Hepatocyte (in vitro differentiated cells): ENCODE measurements at regions not wholly inside any gene's neighbourhood (a gene's known extent, or its start where the extent isn't known, plus 50 kb on each side); places are given as distances from the start of the nearest gene placed in this dataset.

ENCODE experiments used
- DNase-seq: peaks from one replicate; pipeline ENCODE4 v3.0.0-alpha.2; 2016; ENCODE audit warnings: low spot score
- H2AFZ ChIP-seq: fragments of 200-600 bp; sonication (generic); 2 replicates; pipeline ENCODE4 v1.6.0; 2016; ENCODE audit warnings: antibody characterized with exemption, mild to moderate bottlenecking
- H3K27ac ChIP-seq: fragments of 200-600 bp; sonication (generic); 2 replicates; pipeline ENCODE4 v1.5.1; 2016; ENCODE audit warnings: mild to moderate bottlenecking
- H3K27me3 ChIP-seq: fragments of 200-600 bp; sonication (generic); 2 replicates; pipeline ENCODE4 v1.6.1; 2016
- H3K36me3 ChIP-seq: fragments of 200-600 bp; sonication (generic); replicated peaks from 2 replicates; pipeline ENCODE4 v1.5.1; 2016; ENCODE audit warnings: low read depth; ENCODE audit not compliant: insufficient read depth
- H3K4me1 ChIP-seq: fragments of 200-600 bp; sonication (generic); 2 replicates; pipeline ENCODE4 v1.5.1; 2016; ENCODE audit warnings: mild to moderate bottlenecking, moderate library complexity; ENCODE audit not compliant: insufficient read depth
- H3K4me2 ChIP-seq: fragments of 200-600 bp; sonication (generic); 2 replicates; pipeline ENCODE4 v1.6.0; 2016
- H3K4me3 ChIP-seq: fragments of 200-600 bp; sonication (generic); 2 replicates; pipeline ENCODE4 v1.5.1; 2016; ENCODE audit warnings: mild to moderate bottlenecking
- H3K79me2 ChIP-seq: fragments of 200-600 bp; sonication (generic); 2 replicates; pipeline ENCODE4 v1.6.0; 2017; ENCODE audit warnings: mild to moderate bottlenecking
- H3K9me2 ChIP-seq: fragments of 200-600 bp; sonication (generic); replicated peaks from 2 replicates; pipeline ENCODE4 v1.6.0; 2017; ENCODE audit warnings: mild to moderate bottlenecking; ENCODE audit not compliant: insufficient read depth
- H3K9me3 ChIP-seq: fragments of 200-600 bp; sonication (generic); 2 replicates; pipeline ENCODE4 v1.5.1; 2016; ENCODE audit warnings: low read depth, mild to moderate bottlenecking
- H4K20me1 ChIP-seq: fragments of 200-600 bp; sonication (generic); 2 replicates; pipeline ENCODE4 v1.6.0; 2016; ENCODE audit warnings: mild to moderate bottlenecking; ENCODE audit not compliant: insufficient read depth, poor library complexity, severe bottlenecking
- EZH2 ChIP-seq: fragments of 200-600 bp; sonication (generic); IDR thresholded peaks from 2 replicates; pipeline ENCODE4 v1.6.1; 2016; ENCODE audit warnings: antibody characterized with exemption, mild to moderate bottlenecking, borderline replicate concordance
- EZH2phosphoT487 ChIP-seq: fragments of 200-600 bp; sonication (generic); IDR thresholded peaks from one replicate; pipeline ENCODE4 v1.6.1; 2018; ENCODE audit warnings: antibody characterized with exemption, mild to moderate bottlenecking, low read depth, moderate library complexity; ENCODE audit not compliant: unreplicated experiment, severe bottlenecking
- WGBS: methylation state at CpG from one replicate; pipeline ENCODE4 v1.1.6; 2016; ENCODE audit warnings: low lambda C conversion rate; ENCODE audit errors: missing lambda C conversion rate; 5-methylcytosine and 5-hydroxymethylcytosine counted together
- TF ChIP-seq, protein P1 (sequence below): fragments of 200-600 bp; sonication (generic); IDR thresholded peaks from 2 replicates; pipeline ENCODE4 v1.5.1; 2016; ENCODE audit warnings: antibody characterized with exemption, mild to moderate bottlenecking; ENCODE audit not compliant: poor library complexity

DNA sequence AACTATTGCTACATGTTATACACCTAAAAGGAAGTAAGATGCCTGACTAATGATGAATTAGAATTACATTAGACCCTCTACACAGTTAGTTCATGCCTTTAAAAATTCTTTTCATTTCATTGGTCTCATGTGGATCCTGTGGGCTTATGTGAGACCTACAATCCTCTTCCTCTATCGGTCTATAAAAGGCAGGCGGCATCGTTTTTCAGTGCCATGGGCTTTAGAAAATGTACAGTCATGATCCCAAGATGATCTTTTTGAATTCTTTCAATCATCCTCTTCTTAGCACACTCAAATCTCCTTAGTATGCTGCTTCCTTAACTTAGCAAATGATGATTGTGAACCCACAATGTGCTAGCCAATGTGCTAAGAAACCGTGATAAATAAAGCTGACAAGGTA is 193.9 kb downstream of the ZNF608 start:
- DNase-seq, result no peak

DNA sequence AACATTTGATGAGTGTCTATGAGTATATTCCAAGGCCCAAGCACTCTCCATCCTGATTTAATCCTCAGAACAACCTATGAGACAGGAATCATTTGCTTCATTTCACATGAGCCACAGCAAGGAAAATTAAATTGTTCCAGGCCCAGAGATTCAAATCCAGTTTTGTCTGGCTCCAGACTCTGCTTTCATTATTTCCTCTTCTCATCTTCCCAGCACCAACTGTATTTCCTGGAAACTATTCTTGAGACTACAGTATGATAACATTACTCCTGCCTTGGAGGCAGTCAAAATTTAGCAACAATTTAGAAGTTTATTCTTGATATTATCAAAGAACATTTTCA is 194.5 kb downstream of the ZNF608 start:
- no peak overlapping the region for H2AFZ ChIP-seq
- H3K9me3 ChIP-seq, result no peaks in the 10 kb centered on the region

More for the DNA sequence above, 193.9 kb downstream of the ZNF608 start:
- Histone ChIP-seq H3K4me2 (no peak overlapping the region), H3K9me2 (no peaks in the 10 kb centered on the region), H3K27me3 (no peaks in the 10 kb centered on the region), H4K20me1 (no peaks in the 10 kb centered on the region), H3K9me3 (no peaks in the 10 kb centered on the region), H2AFZ (no peak overlapping the region), H3K27ac (no peak overlapping the region), H3K79me2 (no peaks in the 10 kb centered on the region), H3K4me1 (peaks cover 5% of the 10 kb centered on the region), H3K4me3 (no peak overlapping the region), H3K36me3 (no peaks in the 10 kb centered on the region)
- WGBS, result 68% methylated on average over 4 of the region's 4 CpGs
- TF ChIP-seq, protein P1, sequence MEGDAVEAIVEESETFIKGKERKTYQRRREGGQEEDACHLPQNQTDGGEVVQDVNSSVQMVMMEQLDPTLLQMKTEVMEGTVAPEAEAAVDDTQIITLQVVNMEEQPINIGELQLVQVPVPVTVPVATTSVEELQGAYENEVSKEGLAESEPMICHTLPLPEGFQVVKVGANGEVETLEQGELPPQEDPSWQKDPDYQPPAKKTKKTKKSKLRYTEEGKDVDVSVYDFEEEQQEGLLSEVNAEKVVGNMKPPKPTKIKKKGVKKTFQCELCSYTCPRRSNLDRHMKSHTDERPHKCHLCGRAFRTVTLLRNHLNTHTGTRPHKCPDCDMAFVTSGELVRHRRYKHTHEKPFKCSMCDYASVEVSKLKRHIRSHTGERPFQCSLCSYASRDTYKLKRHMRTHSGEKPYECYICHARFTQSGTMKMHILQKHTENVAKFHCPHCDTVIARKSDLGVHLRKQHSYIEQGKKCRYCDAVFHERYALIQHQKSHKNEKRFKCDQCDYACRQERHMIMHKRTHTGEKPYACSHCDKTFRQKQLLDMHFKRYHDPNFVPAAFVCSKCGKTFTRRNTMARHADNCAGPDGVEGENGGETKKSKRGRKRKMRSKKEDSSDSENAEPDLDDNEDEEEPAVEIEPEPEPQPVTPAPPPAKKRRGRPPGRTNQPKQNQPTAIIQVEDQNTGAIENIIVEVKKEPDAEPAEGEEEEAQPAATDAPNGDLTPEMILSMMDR, result no peak
- TF ChIP-seq EZH2phosphoT487 (no peak), EZH2 (no peak)

DNA sequence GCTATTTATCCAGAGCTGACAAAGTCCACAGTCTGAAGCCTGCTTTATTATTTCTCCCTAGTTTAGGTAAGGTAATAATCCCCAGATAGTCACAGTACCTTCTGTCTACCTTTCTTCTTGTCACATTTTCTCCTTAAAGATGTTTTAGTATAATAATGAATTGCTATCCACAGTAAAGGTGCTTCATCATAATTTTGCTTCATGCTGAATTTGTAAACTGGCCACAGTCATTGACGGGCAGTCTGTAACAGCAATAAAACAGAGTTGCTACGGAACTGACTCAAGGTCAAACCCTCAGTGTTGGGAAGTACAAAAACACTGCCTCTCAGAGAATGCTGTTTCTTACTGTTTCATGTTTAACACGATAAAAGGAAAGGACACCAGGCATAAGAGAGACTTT is 195.7 kb downstream of the ZNF608 start:
- Histone ChIP-seq H2AFZ (no peak overlapping the region), H3K9me3 (no peaks in the 10 kb centered on the region), H3K4me3 (no peak overlapping the region), H3K27me3 (no peaks in the 10 kb centered on the region), H4K20me1 (no peaks in the 10 kb centered on the region), H3K27ac (peak overlapping the region; percentile 25), H3K36me3 (no peaks in the 10 kb centered on the region), H3K79me2 (no peaks in the 10 kb centered on the region), H3K9me2 (no peaks in the 10 kb centered on the region), H3K4me2 (peak overlapping the region; percentile 38), H3K4me1 (peaks cover 5% of the 10 kb centered on the region)
- TF ChIP-seq EZH2phosphoT487 (no peak), EZH2 (no peak)
- TF ChIP-seq, protein P1, result no peak
- WGBS, result 35% methylated on average over 3 of the region's 3 CpGs
- peak; percentile 22 for DNase-seq

More for the DNA sequence above, 194.5 kb downstream of the ZNF608 start:
- H3K36me3 ChIP-seq, result no peaks in the 10 kb centered on the region
- H3K9me2 ChIP-seq, result no peaks in the 10 kb centered on the region
- H3K27me3 ChIP-seq, result no peaks in the 10 kb centered on the region
- no peaks in the 10 kb centered on the region for H4K20me1 ChIP-seq
- no peaks in the 10 kb centered on the region for H3K79me2 ChIP-seq
- H3K4me3 ChIP-seq, result no peak overlapping the region
- H3K27ac ChIP-seq, result no peak overlapping the region
- H3K4me2 ChIP-seq, result no peak overlapping the region
- TF ChIP-seq EZH2, result no peak
- no peak for TF ChIP-seq EZH2phosphoT487
- TF ChIP-seq, protein P1, result no peak
- no peak for DNase-seq
- peaks cover 5% of the 10 kb centered on the region for H3K4me1 ChIP-seq

DNA sequence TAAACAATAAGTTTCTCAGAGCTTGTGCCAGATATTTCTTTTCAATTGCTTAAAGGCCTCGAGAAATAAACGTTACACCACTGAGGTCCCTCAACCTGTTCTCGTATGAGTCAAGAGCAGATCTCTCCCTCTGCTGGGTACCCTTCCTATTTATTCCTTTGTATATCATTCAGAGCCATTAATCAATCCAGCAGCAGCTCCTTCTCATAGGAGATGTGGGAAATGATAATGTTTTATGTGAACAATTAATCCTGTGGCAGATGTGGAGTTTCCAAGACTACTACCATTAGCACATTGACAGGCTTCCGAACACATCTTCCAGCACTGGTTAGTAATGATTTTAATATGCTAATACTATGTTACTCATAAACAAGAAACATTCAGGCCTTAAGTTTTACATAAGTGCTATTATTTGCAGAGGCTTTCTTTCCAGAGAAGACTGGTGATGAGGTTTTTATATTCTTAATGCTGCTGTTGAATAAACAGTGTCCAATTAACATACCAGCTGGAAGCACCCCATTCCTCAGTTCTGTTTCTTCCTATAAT is 196.5 kb downstream of the ZNF608 start:
- H4K20me1 ChIP-seq, result no peaks in the 10 kb centered on the region
- H3K27ac ChIP-seq, result peak overlapping the region; percentile 25
- DNase-seq, result no peak
- H3K9me3 ChIP-seq, result no peaks in the 10 kb centered on the region
- TF ChIP-seq EZH2phosphoT487 (no peak), EZH2 (no peak)
- TF ChIP-seq, protein P1, result no peak
- H3K27me3 ChIP-seq, result no peaks in the 10 kb centered on the region
- H2AFZ ChIP-seq, result no peak overlapping the region
- no peaks in the 10 kb centered on the region for H3K79me2 ChIP-seq
- H3K36me3 ChIP-seq, result no peaks in the 10 kb centered on the region
- 86% methylated on average over 4 of the region's 4 CpGs for WGBS
- peaks cover 5% of the 10 kb centered on the region for H3K4me1 ChIP-seq
- H3K4me3 ChIP-seq, result no peak overlapping the region
- H3K4me2 ChIP-seq, result no peak overlapping the region
- no peaks in the 10 kb centered on the region for H3K9me2 ChIP-seq
